Mucosa of stomach (tissue), 1 donor: ENCODE measurements at regions not wholly inside any gene's neighbourhood (a gene's known extent, or its start where the extent isn't known, plus 50 kb on each side); places are given as distances from the start of the nearest gene placed in this dataset.
A peak's percentile ranks its signal among the peaks of the same experiment; 100 is the strongest.
"Not testable (repeated sequence)": the region's sequence is repeated elsewhere in the genome, so short reads cannot be mapped to it uniquely, and the experiment has no call there.

Source experiments
- H3K27me3 ChIP-seq: one replicate; pipeline ENCODE4 v1.7.0; 2013; ENCODE audit warnings: mild to moderate bottlenecking, low read length; ENCODE audit not compliant: control insufficient read depth, insufficient read depth
- H3K36me3 ChIP-seq: one replicate; pipeline ENCODE4 v1.7.0; 2013; ENCODE audit warnings: low read length; ENCODE audit not compliant: control insufficient read depth, insufficient read depth
- H3K4me1 ChIP-seq: one replicate; pipeline ENCODE4 v1.7.0; 2013; ENCODE audit warnings: mild to moderate bottlenecking, low read length; ENCODE audit not compliant: control insufficient read depth, insufficient read depth
- H3K4me3 ChIP-seq: one replicate; pipeline ENCODE4 v1.7.0; 2013; ENCODE audit warnings: low read length
- H3K9ac ChIP-seq: one replicate; pipeline ENCODE4 v1.7.0; 2013; ENCODE audit warnings: mild to moderate bottlenecking, low read length, moderate library complexity
- H3K9me3 ChIP-seq: one replicate; pipeline ENCODE4 v1.7.0; 2013; ENCODE audit warnings: mild to moderate bottlenecking, low read length, moderate library complexity; ENCODE audit not compliant: control insufficient read depth
- donor health status: Pancreatic carcinoma.

- H3K27me3 ChIP-seq, H3K4me3 ChIP-seq, H3K4me1 ChIP-seq, H3K9ac ChIP-seq, H3K36me3 ChIP-seq, H3K9me3 ChIP-seq: not testable (repeated sequence)
These were observed 99.5 kb upstream of the PPM1J start for GRCh38 chr1:112814645-112815044.

DNA sequence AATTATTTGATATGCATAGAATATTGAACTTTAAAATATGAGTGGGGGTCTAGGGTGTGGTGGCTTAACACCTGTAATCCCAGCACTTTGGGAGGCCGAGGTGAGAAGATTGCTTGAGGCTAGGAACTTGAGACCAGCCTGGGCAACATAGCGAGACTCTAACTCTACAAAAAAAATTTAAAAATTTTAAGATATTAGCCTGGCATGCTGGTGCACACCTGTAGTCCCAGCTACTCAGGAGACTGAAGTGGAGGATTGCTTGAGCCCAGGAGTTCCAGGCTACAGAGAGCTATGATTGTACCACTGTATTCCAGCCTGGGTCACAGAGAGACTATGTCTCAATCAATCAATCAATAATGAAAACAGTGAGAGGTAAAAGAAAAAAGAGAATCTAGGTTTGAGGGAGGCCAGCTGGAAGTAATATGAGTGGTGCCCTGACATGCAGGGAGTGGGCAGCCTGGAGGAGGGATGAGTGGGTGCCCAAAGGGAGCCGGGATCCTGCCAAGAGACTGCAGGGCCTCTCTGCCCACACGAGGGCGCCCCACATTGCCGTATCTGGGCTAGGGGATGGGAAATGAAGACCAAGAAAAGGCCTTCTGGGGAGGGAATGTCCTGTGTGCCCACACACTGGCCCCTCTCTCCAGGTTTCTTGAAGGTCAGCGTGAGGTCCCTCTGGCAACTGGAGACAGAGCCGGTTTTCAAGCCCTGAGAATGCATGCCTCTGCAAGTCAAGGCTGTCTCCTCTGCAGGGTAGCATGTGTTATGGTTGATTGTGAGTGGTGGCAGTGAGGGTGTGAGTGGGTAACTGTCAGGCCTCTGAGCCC is 93.9 kb upstream of the PPM1J start:
- no peaks in the 10 kb centered on the region for H3K27me3 ChIP-seq
- H3K9me3 ChIP-seq = no peaks in the 10 kb centered on the region
- no peak overlapping the region for H3K4me3 ChIP-seq
- no peak overlapping the region for H3K9ac ChIP-seq
- no peaks in the 10 kb centered on the region for H3K36me3 ChIP-seq
- H3K4me1 ChIP-seq = peaks cover 5% of the 10 kb centered on the region

- no peaks in the 10 kb centered on the region for H3K36me3 ChIP-seq
- peaks cover 9% of the 10 kb centered on the region for H3K4me1 ChIP-seq
- H3K27me3 ChIP-seq = no peaks in the 10 kb centered on the region
These were observed 92.9 kb upstream of the PPM1J start for GRCh38 chr1:112807999-112808398.

GRCh38 chr1:112807117-112807516 is 92.0 kb upstream of the PPM1J start:
- Histone ChIP-seq H3K4me3 (no peak overlapping the region), H3K9ac (no peak overlapping the region), H3K27me3 (no peaks in the 10 kb centered on the region), H3K4me1 (peaks cover 9% of the 10 kb centered on the region), H3K36me3 (no peaks in the 10 kb centered on the region), H3K9me3 (no peaks in the 10 kb centered on the region)

More at GRCh38 chr1:112807999-112808398, 92.9 kb upstream of the PPM1J start:
- Histone ChIP-seq H3K9ac (no peak overlapping the region), H3K9me3 (no peaks in the 10 kb centered on the region), H3K4me3 (no peak overlapping the region)

GRCh38 chr1:112806090-112806642 is 91.0 kb upstream of the PPM1J start:
- Histone ChIP-seq H3K4me3 (no peak overlapping the region), H3K9me3 (no peaks in the 10 kb centered on the region)

GRCh38 chr1:112805155-112805853 is 90.2 kb upstream of the PPM1J start:
- Histone ChIP-seq H3K4me3 (no peak overlapping the region), H3K27me3 (no peaks in the 10 kb centered on the region), H3K4me1 (peaks cover 9% of the 10 kb centered on the region), H3K9me3 (no peaks in the 10 kb centered on the region), H3K9ac (no peak overlapping the region), H3K36me3 (no peaks in the 10 kb centered on the region)

More at GRCh38 chr1:112806090-112806642, 91.0 kb upstream of the PPM1J start:
- Histone ChIP-seq H3K4me1 (peaks cover 9% of the 10 kb centered on the region), H3K9ac (no peak overlapping the region), H3K27me3 (no peaks in the 10 kb centered on the region), H3K36me3 (no peaks in the 10 kb centered on the region)

GRCh38 chr1:112803906-112804762 is 89.0 kb upstream of the PPM1J start:
- no peaks in the 10 kb centered on the region for H3K36me3 ChIP-seq
- no peaks in the 10 kb centered on the region for H3K9me3 ChIP-seq
- no peak overlapping the region for H3K4me3 ChIP-seq
- H3K9ac ChIP-seq = peak overlapping the region; percentile 34
- peaks cover 9% of the 10 kb centered on the region for H3K4me1 ChIP-seq
- H3K27me3 ChIP-seq = no peaks in the 10 kb centered on the region

DNA sequence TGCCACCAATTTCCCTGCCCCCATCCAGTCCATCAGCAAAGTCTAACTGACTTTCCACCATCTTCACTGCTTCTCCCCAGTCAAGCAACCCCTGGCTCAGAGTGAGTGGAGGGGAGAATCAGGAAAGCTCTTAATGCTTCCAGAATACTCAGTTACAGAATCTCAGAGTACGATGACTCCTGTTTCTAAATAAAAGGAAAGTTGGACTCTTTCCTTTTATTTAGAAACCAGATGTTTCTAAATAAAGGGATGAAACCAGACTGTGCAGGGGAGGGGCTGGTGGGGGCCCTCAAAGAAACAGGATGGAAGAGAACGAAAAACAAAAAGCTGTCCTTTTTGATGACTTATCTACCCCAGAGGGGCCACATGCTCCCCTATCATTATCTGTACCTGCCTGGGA is 85.2 kb upstream of the PPM1J start:
- Histone ChIP-seq H3K4me3 (no peak overlapping the region), H3K27me3 (no peaks in the 10 kb centered on the region), H3K9ac (no peak overlapping the region), H3K4me1 (peaks cover 9% of the 10 kb centered on the region), H3K36me3 (no peaks in the 10 kb centered on the region), H3K9me3 (no peaks in the 10 kb centered on the region)

GRCh38 chr1:112798292-112798691 is 83.2 kb upstream of the PPM1J start:
- no peaks in the 10 kb centered on the region for H3K36me3 ChIP-seq
- H3K4me1 ChIP-seq = peaks cover 10% of the 10 kb centered on the region
- no peaks in the 10 kb centered on the region for H3K27me3 ChIP-seq
- no peak overlapping the region for H3K4me3 ChIP-seq
- H3K9me3 ChIP-seq = no peaks in the 10 kb centered on the region
- H3K9ac ChIP-seq = no peak overlapping the region

- no peaks in the 10 kb centered on the region for H3K36me3 ChIP-seq
- no peaks in the 10 kb centered on the region for H3K27me3 ChIP-seq
- H3K9ac ChIP-seq = no peak overlapping the region
- no peak overlapping the region for H3K4me3 ChIP-seq
- H3K4me1 ChIP-seq = peaks cover 10% of the 10 kb centered on the region
- no peaks in the 10 kb centered on the region for H3K9me3 ChIP-seq
These were observed 82.1 kb upstream of the PPM1J start for GRCh38 chr1:112797224-112797623.

DNA sequence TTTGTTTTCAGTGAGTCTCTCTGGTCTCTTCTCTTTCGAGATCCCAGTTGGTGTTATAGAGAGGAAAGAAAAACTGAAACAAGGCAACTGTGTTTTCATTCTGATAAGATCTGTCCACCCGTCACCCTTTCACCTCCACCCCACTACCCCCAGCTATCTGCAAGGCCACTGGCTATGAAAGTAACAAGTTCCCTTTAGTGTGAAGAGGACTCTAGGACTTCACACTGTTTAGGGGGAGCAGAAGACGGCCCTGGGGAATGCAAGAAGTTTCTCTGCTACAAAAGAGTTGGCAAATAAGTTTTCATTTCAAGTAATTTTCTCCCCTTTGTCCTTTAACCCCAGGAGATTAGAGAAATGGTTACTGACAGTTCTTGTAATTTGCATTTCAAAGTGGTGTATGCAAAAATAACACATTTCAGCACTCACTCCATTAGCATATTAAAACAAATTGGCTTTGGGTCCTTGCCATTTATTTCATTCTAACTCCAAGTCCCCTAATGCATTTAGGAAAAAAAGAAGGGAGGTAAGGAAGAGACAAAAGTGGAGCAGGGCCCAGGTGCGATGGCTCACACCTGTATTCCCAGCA is 79.6 kb upstream of the PPM1J start:
- Histone ChIP-seq H3K4me3 (no peak overlapping the region), H3K36me3 (no peaks in the 10 kb centered on the region), H3K27me3 (peaks cover 8% of the 10 kb centered on the region), H3K4me1 (peaks cover 10% of the 10 kb centered on the region), H3K9ac (no peak overlapping the region), H3K9me3 (no peaks in the 10 kb centered on the region)
